SK-N-SH treated with all-trans-retinoic acid at 6 μM for 48 hours (cell line): ENCODE measurements at regions not wholly inside any gene's neighbourhood (a gene's known extent, or its start where the extent isn't known, plus 50 kb on each side); places are given as distances from the start of the nearest gene placed in this dataset.

Source experiments
- ATAC-seq: fragments of 200-7000 bp; cut with Tn5 transposase; 3 replicates; pipeline ENCODE4 v1.9.1; 2020; ENCODE audit warnings: mild to moderate bottlenecking, moderate library complexity
- ARNTL ChIP-seq: fragments of 450-650 bp; formaldehyde crosslinking; IDR thresholded peaks from 2 replicates; pipeline ENCODE4 v1.5.0; 2020; ENCODE audit warnings: low read depth, mild to moderate bottlenecking, moderate library complexity, borderline replicate concordance
- BACH2 ChIP-seq: fragments of 250-450 bp; sonication (Bioruptor Pico); IDR thresholded peaks from 2 replicates; pipeline ENCODE4 v1.9.0; 2021; ENCODE audit warnings: mild to moderate bottlenecking, borderline replicate concordance
- CSDC2 ChIP-seq: fragments of 250-450 bp; sonication (Bioruptor Pico); IDR thresholded peaks from 2 replicates; pipeline ENCODE4 v1.5.0; 2020; ENCODE audit warnings: mild to moderate bottlenecking, moderate library complexity
- CSRNP3 ChIP-seq: fragments of 250-450 bp; sonication (Bioruptor Pico); IDR thresholded peaks from 2 replicates; pipeline ENCODE4 v1.5.1; 2021; ENCODE audit warnings: mild to moderate bottlenecking, moderate library complexity
- ESRRG ChIP-seq: fragments of 250-450 bp; sonication (Bioruptor Pico); IDR thresholded peaks from 2 replicates; pipeline ENCODE4 v1.6.1; 2021; ENCODE audit warnings: mild to moderate bottlenecking
- ISL1 ChIP-seq: fragments of 250-450 bp; sonication (Bioruptor Pico); IDR thresholded peaks from 2 replicates; pipeline ENCODE4 v2.1.2; 2022; ENCODE audit warnings: mild to moderate bottlenecking, moderate library complexity
- PPARA ChIP-seq: fragments of 250-450 bp; sonication (Bioruptor Pico); IDR thresholded peaks from 2 replicates; pipeline ENCODE4 v1.5.0; 2020; ENCODE audit warnings: mild to moderate bottlenecking, borderline replicate concordance
- SNAI2 ChIP-seq: fragments of 250-450 bp; sonication (Bioruptor Pico); IDR thresholded peaks from 2 replicates; pipeline ENCODE4 v1.5.0; 2020; ENCODE audit warnings: mild to moderate bottlenecking, moderate library complexity
- TSHZ2 ChIP-seq: fragments of 250-450 bp; sonication (Bioruptor Pico); IDR thresholded peaks from 2 replicates; pipeline ENCODE4 v1.5.0; 2020; ENCODE audit warnings: mild to moderate bottlenecking, moderate library complexity
- ZC3H10 ChIP-seq: fragments of 250-450 bp; sonication (Bioruptor Pico); IDR thresholded peaks from 2 replicates; pipeline ENCODE4 v1.5.1; 2021; ENCODE audit warnings: mild to moderate bottlenecking, moderate library complexity
- ZFP30 ChIP-seq: fragments of 450-650 bp; formaldehyde crosslinking; IDR thresholded peaks from 2 replicates; pipeline ENCODE4 v1.5.0; 2022; ENCODE audit warnings: mild to moderate bottlenecking, moderate library complexity
- ZNF565 ChIP-seq: fragments of 450-650 bp; formaldehyde crosslinking; conservative IDR thresholded peaks from 2 replicates; pipeline ENCODE4 v1.5.0; 2020; ENCODE audit warnings: low read depth, mild to moderate bottlenecking, moderate library complexity
- ZNF70 ChIP-seq: fragments of 450-650 bp; formaldehyde crosslinking; IDR thresholded peaks from 2 replicates; pipeline ENCODE4 v1.5.0; 2020; ENCODE audit warnings: mild to moderate bottlenecking, moderate library complexity
- ZNF8 ChIP-seq: fragments of 450-650 bp; formaldehyde crosslinking; IDR thresholded peaks from 2 replicates; pipeline ENCODE4 v1.5.0; 2020; ENCODE audit warnings: mild to moderate bottlenecking, moderate library complexity
- TF ChIP-seq, protein P1 (sequence below): fragments of 250-450 bp; sonication (Bioruptor Pico); IDR thresholded peaks from 2 replicates; pipeline ENCODE4 v1.8.0; 2021; ENCODE audit warnings: low read depth, mild to moderate bottlenecking, moderate library complexity, borderline replicate concordance
- TF ChIP-seq, protein P2 (sequence below): fragments of 250-450 bp; sonication (Bioruptor Pico); IDR thresholded peaks from 2 replicates; pipeline ENCODE4 v1.8.0; 2020; ENCODE audit warnings: mild to moderate bottlenecking, moderate library complexity, borderline replicate concordance
- TF ChIP-seq, protein P3 (sequence below): fragments of 250-450 bp; sonication (Bioruptor Pico); IDR thresholded peaks from 2 replicates; pipeline ENCODE4 v1.5.1; 2020; ENCODE audit warnings: low read depth, mild to moderate bottlenecking, moderate library complexity

DNA sequence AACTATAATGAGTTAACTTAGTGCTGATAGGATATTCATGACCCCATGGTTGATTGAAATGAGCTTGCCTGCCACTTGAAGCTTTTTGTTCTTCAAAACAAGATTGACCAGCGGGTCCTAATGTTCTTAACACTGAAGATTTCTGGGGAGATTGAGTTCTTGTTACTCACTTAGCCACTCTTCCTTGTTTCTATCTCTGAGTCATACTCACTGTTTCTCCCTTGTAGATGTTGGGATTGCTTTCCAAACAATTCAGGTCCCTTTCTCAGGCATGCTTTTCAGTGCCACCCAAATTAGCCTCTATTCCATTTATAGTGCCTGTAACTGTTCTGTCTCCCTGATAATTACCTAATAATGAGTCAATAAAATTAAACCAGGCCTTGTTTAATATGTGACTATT, 517.0 kb downstream of the SQOR start (continued):
- no peak for TF ChIP-seq TSHZ2 (CRISPR knock-in tag)

DNA sequence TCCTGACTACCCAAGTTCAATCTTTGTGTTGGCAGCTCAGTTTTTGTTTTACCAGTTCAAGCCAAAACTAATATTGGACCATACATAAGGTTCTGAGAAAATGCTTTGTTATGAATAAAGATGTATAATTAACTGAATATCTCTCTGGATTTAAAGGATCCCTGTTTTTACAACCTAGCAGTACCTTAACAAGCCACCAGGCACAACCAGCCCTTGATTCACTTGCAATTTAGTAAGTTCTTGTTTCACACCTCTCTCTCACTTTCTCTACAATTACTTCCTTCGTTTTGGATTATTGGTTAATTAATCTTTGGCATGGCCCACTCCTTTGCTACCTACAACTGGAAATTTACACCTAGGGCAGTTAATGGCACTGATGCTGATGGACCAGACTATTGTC, 531.9 kb downstream of the SQOR start:
- TF ChIP-seq ARNTL (CRISPR knock-in tag) (no peak), ZFP30 (CRISPR knock-in tag) (no peak), TSHZ2 (CRISPR knock-in tag) (no peak), SNAI2 (CRISPR knock-in tag) (no peak), CSDC2 (CRISPR knock-in tag) (no peak), ISL1 (CRISPR knock-in tag) (no peak), BACH2 (CRISPR knock-in tag) (no peak)
- TF ChIP-seq, protein P1, sequence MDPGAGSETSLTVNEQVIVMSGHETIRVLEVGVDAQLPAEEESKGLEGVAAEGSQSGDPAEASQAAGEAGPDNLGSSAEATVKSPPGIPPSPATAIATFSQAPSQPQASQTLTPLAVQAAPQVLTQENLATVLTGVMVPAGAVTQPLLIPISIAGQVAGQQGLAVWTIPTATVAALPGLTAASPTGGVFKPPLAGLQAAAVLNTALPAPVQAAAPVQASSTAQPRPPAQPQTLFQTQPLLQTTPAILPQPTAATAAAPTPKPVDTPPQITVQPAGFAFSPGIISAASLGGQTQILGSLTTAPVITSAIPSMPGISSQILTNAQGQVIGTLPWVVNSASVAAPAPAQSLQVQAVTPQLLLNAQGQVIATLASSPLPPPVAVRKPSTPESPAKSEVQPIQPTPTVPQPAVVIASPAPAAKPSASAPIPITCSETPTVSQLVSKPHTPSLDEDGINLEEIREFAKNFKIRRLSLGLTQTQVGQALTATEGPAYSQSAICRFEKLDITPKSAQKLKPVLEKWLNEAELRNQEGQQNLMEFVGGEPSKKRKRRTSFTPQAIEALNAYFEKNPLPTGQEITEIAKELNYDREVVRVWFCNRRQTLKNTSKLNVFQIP (CRISPR knock-in tag) = no peak
- ATAC-seq = no peak

GRCh38 chr15:46170326-46170725, 535.5 kb downstream of the SQOR start:
- TF ChIP-seq ZNF70 (CRISPR knock-in tag) = no peak
- TF ChIP-seq ESRRG (CRISPR knock-in tag) = no peak
- TF ChIP-seq, protein P2, sequence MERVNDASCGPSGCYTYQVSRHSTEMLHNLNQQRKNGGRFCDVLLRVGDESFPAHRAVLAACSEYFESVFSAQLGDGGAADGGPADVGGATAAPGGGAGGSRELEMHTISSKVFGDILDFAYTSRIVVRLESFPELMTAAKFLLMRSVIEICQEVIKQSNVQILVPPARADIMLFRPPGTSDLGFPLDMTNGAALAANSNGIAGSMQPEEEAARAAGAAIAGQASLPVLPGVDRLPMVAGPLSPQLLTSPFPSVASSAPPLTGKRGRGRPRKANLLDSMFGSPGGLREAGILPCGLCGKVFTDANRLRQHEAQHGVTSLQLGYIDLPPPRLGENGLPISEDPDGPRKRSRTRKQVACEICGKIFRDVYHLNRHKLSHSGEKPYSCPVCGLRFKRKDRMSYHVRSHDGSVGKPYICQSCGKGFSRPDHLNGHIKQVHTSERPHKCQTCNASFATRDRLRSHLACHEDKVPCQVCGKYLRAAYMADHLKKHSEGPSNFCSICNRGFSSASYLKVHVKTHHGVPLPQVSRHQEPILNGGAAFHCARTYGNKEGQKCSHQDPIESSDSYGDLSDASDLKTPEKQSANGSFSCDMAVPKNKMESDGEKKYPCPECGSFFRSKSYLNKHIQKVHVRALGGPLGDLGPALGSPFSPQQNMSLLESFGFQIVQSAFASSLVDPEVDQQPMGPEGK (CRISPR knock-in tag) = no peak
- TF ChIP-seq ZNF565 = no peak
- TF ChIP-seq CSRNP3 (CRISPR knock-in tag) = no peak
- TF ChIP-seq, protein P3, sequence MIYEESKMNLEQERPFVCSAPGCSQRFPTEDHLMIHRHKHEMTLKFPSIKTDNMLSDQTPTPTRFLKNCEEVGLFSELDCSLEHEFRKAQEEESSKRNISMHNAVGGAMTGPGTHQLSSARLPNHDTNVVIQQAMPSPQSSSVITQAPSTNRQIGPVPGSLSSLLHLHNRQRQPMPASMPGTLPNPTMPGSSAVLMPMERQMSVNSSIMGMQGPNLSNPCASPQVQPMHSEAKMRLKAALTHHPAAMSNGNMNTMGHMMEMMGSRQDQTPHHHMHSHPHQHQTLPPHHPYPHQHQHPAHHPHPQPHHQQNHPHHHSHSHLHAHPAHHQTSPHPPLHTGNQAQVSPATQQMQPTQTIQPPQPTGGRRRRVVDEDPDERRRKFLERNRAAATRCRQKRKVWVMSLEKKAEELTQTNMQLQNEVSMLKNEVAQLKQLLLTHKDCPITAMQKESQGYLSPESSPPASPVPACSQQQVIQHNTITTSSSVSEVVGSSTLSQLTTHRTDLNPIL (CRISPR knock-in tag) = no peak
- TF ChIP-seq ZFP30 (CRISPR knock-in tag) = no peak
- no peak for TF ChIP-seq ZC3H10 (CRISPR knock-in tag)
- no peak for TF ChIP-seq ZNF8 (CRISPR knock-in tag)
- no peak for TF ChIP-seq ISL1 (CRISPR knock-in tag)
- TF ChIP-seq, protein P1 (CRISPR knock-in tag) = no peak
- no peak for TF ChIP-seq BACH2 (CRISPR knock-in tag)
- no peak for TF ChIP-seq CSDC2 (CRISPR knock-in tag)
- TF ChIP-seq PPARA (CRISPR knock-in tag) = no peak
- ATAC-seq = no peak
